ENCODE measurements at regions not wholly inside any gene's neighbourhood (a gene's known extent, or its start where the extent isn't known, plus 50 kb on each side); places are given as distances from the start of the nearest gene placed in this dataset.

DNA sequence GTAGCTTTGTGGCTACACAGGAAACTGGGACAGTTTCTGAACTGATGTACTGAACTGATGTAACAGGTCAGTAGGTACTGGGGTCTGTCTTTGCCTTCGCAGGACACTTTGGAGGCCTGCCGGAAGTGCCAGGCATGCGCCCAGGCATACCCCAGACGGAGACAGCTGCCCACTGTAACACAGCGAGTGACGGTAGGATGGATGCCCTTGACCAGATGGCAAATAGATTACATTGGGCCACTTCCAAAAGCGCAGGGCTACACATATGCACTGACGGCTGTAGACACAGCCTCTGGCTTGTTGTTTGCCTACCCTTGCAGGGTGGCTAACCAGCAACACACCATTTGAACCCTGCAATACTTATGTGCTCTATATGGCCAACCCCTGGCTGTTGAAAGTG lies 94.1 kb upstream of the TMPO start:
- TF ChIP-seq, protein P1, sequence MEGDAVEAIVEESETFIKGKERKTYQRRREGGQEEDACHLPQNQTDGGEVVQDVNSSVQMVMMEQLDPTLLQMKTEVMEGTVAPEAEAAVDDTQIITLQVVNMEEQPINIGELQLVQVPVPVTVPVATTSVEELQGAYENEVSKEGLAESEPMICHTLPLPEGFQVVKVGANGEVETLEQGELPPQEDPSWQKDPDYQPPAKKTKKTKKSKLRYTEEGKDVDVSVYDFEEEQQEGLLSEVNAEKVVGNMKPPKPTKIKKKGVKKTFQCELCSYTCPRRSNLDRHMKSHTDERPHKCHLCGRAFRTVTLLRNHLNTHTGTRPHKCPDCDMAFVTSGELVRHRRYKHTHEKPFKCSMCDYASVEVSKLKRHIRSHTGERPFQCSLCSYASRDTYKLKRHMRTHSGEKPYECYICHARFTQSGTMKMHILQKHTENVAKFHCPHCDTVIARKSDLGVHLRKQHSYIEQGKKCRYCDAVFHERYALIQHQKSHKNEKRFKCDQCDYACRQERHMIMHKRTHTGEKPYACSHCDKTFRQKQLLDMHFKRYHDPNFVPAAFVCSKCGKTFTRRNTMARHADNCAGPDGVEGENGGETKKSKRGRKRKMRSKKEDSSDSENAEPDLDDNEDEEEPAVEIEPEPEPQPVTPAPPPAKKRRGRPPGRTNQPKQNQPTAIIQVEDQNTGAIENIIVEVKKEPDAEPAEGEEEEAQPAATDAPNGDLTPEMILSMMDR (IDR thresholded peaks at IDR 0.05; ENCODE audit: low read depth, low read length), result no peak
- no peak for TF ChIP-seq EZH2phosphoT487 (IDR thresholded peaks at IDR 0.05; ENCODE audit: low read depth)

Data from OCI-LY3 (cell line).